H9 (cell line): ENCODE measurements at regions not wholly inside any gene's neighbourhood (a gene's known extent, or its start where the extent isn't known, plus 50 kb on each side); places are given as distances from the start of the nearest gene placed in this dataset.

Source experiments
- DNase-seq: peaks from one replicate; pipeline ENCODE4 v3.0.0-alpha.2; 2017
- H2AFZ ChIP-seq: one replicate; pipeline ENCODE4 v1.6.1; 2013; ENCODE audit warnings: mild to moderate bottlenecking, low read length, control low read depth, moderate library complexity
- H2AK5ac ChIP-seq: 2 replicates; pipeline ENCODE4 v1.6.1; 2013; ENCODE audit warnings: low read length, control low read depth, mixed read lengths; ENCODE audit not compliant: insufficient read length
- H2BK120ac ChIP-seq: one replicate; pipeline ENCODE4 v1.6.1; 2013; ENCODE audit warnings: low read depth, mild to moderate bottlenecking, low read length, control low read depth, inconsistent platforms; ENCODE audit not compliant: poor library complexity, severe bottlenecking
- H2BK12ac ChIP-seq: 2 replicates; pipeline ENCODE4 v1.6.1; 2013; ENCODE audit warnings: low read length, control low read depth, mixed read lengths, low read depth; ENCODE audit not compliant: insufficient read length
- H2BK15ac ChIP-seq: 2 replicates; pipeline ENCODE4 v1.6.1; 2013; ENCODE audit warnings: low read depth, low read length, control low read depth
- H2BK20ac ChIP-seq: one replicate; pipeline ENCODE4 v1.6.1; 2013; ENCODE audit warnings: low read depth, mild to moderate bottlenecking, low read length, control low read depth, inconsistent platforms; ENCODE audit not compliant: poor library complexity, severe bottlenecking
- H2BK5ac ChIP-seq: 2 replicates; pipeline ENCODE4 v1.6.1; 2013; ENCODE audit warnings: low read length, control low read depth, mixed read lengths; ENCODE audit not compliant: insufficient read length
- H3K14ac ChIP-seq: 2 replicates; pipeline ENCODE4 v1.6.1; 2013; ENCODE audit warnings: low read length, control low read depth; ENCODE audit not compliant: insufficient read depth
- H3K18ac ChIP-seq: 2 replicates; pipeline ENCODE4 v1.6.1; 2013; ENCODE audit warnings: low read depth, mild to moderate bottlenecking, mixed read lengths, low read length, control low read depth; ENCODE audit not compliant: insufficient read length
- H3K23ac ChIP-seq: 2 replicates; pipeline ENCODE4 v1.6.1; 2013; ENCODE audit warnings: low read length, control low read depth, mixed read lengths, low read depth; ENCODE audit not compliant: insufficient read length
- H3K23me2 ChIP-seq: 2 replicates; pipeline ENCODE4 v1.6.1; 2013; ENCODE audit warnings: low read depth, mild to moderate bottlenecking, mixed read lengths, low read length, control low read depth; ENCODE audit not compliant: insufficient read length, poor library complexity, severe bottlenecking
- H3K27ac ChIP-seq: 2 replicates; pipeline ENCODE4 v1.5.1; 2013; ENCODE audit warnings: low read length, control low read depth, mixed read lengths, low read depth; ENCODE audit not compliant: insufficient read length
- H3K27me3 ChIP-seq: 2 replicates; pipeline ENCODE4 v1.6.1; 2013; ENCODE audit warnings: low read length, control low read depth, inconsistent platforms; ENCODE audit not compliant: insufficient read depth
- H3K4ac ChIP-seq: 2 replicates; pipeline ENCODE4 v1.6.1; 2013; ENCODE audit warnings: low read depth, mild to moderate bottlenecking, control low read depth, inconsistent platforms, low read length, moderate library complexity
- H3K4me1 ChIP-seq: 2 replicates; pipeline ENCODE4 v1.6.1; 2013; ENCODE audit warnings: low read length, control low read depth, inconsistent platforms; ENCODE audit not compliant: insufficient read depth
- H3K4me2 ChIP-seq: 2 replicates; pipeline ENCODE4 v1.6.1; 2013; ENCODE audit warnings: low read length, control low read depth, mixed read lengths; ENCODE audit not compliant: insufficient read length, insufficient read depth
- H3K56ac ChIP-seq: 2 replicates; pipeline ENCODE4 v1.6.1; 2013; ENCODE audit warnings: low read depth, mild to moderate bottlenecking, mixed read lengths, low read length, control low read depth; ENCODE audit not compliant: insufficient read length
- H3K79me1 ChIP-seq: 2 replicates; pipeline ENCODE4 v1.6.1; 2013; ENCODE audit warnings: low read depth, mild to moderate bottlenecking, moderate library complexity, low read length, control low read depth, inconsistent platforms; ENCODE audit not compliant: insufficient read depth, poor library complexity, severe bottlenecking
- H3K79me2 ChIP-seq: 2 replicates; pipeline ENCODE4 v1.6.1; 2013; ENCODE audit warnings: low read length, control low read depth, inconsistent platforms; ENCODE audit not compliant: insufficient read depth
- H3K9ac ChIP-seq: 2 replicates; pipeline ENCODE4 v1.6.1; 2013; ENCODE audit warnings: low read length, control low read depth, mixed read lengths; ENCODE audit not compliant: insufficient read length; ENCODE audit errors: extremely low read depth
- H3K9me3 ChIP-seq: one replicate; pipeline ENCODE4 v1.6.1; 2013; ENCODE audit warnings: low read depth, low read length, inconsistent platforms; ENCODE audit not compliant: control insufficient read depth
- H3T11ph ChIP-seq: one replicate; pipeline ENCODE4 v1.6.1; 2013; ENCODE audit warnings: mild to moderate bottlenecking, low read length, control low read depth, inconsistent platforms
- H4K20me1 ChIP-seq: one replicate; pipeline ENCODE4 v1.6.1; 2013; ENCODE audit not compliant: control insufficient read depth, insufficient read length, insufficient read depth
- H4K5ac ChIP-seq: 2 replicates; pipeline ENCODE4 v1.6.1; 2013; ENCODE audit warnings: low read depth, mild to moderate bottlenecking, mixed read lengths, low read length, control low read depth; ENCODE audit not compliant: insufficient read length
- H4K8ac ChIP-seq: replicated peaks from 2 replicates; pipeline ENCODE4 v1.6.1; 2013; ENCODE audit warnings: low read length, control low read depth, mixed read lengths, low read depth; ENCODE audit not compliant: insufficient read length
- H4K91ac ChIP-seq: 2 replicates; pipeline ENCODE4 v1.6.1; 2013; ENCODE audit warnings: low read depth, mild to moderate bottlenecking, moderate library complexity, mixed read lengths, low read length, control low read depth; ENCODE audit not compliant: insufficient read length
- H3K27ac Mint-ChIP-seq, 3 experiments: 2 replicates in 2 of 3; 3 replicates in 1 of 3; pipeline ENCODE4 v1.8.0; 2020 to 2021; ENCODE audit warnings: mixed read lengths in 3 of 3, mild to moderate bottlenecking in 1 of 3, moderate library complexity in 1 of 3
- H3K27me3 Mint-ChIP-seq: 2 replicates; pipeline ENCODE4 v1.8.0; 2021; ENCODE audit warnings: low read depth, mild to moderate bottlenecking, moderate library complexity, mixed read lengths
- H3K36me3 Mint-ChIP-seq, 3 experiments: 2 replicates in 2 of 3; 3 replicates in 1 of 3; pipeline ENCODE4 v1.8.0; 2020 to 2021; ENCODE audit warnings: low read depth in 3 of 3, mixed read lengths in 3 of 3; ENCODE audit not compliant: insufficient read depth in 1 of 3
- H3K4me1 Mint-ChIP-seq, 2 experiments: 2 replicates each; pipeline ENCODE4 v1.8.0; 2020; ENCODE audit warnings: mixed read lengths in 2 of 2
- H3K4me3 Mint-ChIP-seq, 2 experiments: 2 replicates in 1 of 2; 3 replicates in 1 of 2; pipeline ENCODE4 v1.8.0; 2020 to 2021; ENCODE audit warnings: mild to moderate bottlenecking in 2 of 2, mixed read lengths in 2 of 2, moderate library complexity in 1 of 2
- H3K9me3 Mint-ChIP-seq, 2 experiments: 2 replicates in 1 of 2; 3 replicates in 1 of 2; pipeline ENCODE4 v1.8.0; 2020; ENCODE audit warnings: mild to moderate bottlenecking in 2 of 2, mixed read lengths in 2 of 2, moderate library complexity in 1 of 2
- WGBS: extraction: QIAGEN DNeasy Blood & Tissue Kit; methylation state at CpG from one replicate; pipeline ENCODE4 v1.1.7; 2013; ENCODE audit warnings: missing lambda C conversion rate, low lambda C conversion rate, mixed read lengths; ENCODE audit not compliant: insufficient read length; ENCODE audit errors: extremely low coverage; 5-methylcytosine and 5-hydroxymethylcytosine counted together
- TF ChIP-seq, protein P1 (sequence below): fragments of 200-600 bp; sonication (generic); conservative IDR thresholded peaks from 3 replicates; pipeline ENCODE4 v1.8.0; 2021; ENCODE audit warnings: antibody characterized with exemption, mild to moderate bottlenecking

DNA sequence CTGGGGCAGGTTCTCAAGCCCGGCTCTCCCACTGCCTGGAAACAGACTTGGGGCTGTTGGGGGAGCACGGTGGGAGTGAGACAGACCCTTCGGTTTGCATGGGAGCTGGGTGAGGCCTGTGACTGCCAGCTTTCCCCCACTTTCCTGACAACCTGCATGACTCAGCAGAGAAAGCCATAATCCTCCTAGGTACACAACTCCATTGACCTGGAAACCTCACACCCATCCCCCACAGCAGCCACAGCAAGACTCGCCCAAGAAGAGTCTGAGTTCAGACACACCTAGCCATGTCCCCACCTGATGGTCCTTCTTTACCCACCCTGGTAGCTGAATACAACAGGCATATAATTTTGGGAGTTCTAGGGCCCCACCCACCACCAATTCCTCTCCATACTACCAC is 57.6 kb upstream of the UBQLN2 start:
- Histone ChIP-seq H3K4me1 (no peaks in the 10 kb centered on the region), H2BK20ac (no peak overlapping the region), H3K27ac (no peak overlapping the region), H2AK5ac (no peak overlapping the region), H3K79me1 (no peaks in the 10 kb centered on the region), H3K23ac (no peak overlapping the region), H3K56ac (no peak overlapping the region), H3K79me2 (no peaks in the 10 kb centered on the region), H4K5ac (no peak overlapping the region), H2BK15ac (no peak overlapping the region), H3T11ph (no peak overlapping the region), H3K9me3 (peaks cover 18% of the 10 kb centered on the region), H2AFZ (no peak overlapping the region), H4K91ac (no peak overlapping the region), H3K9ac (no peak overlapping the region), H3K23me2 (no peaks in the 10 kb centered on the region), H3K14ac (no peak overlapping the region), H4K20me1 (no peaks in the 10 kb centered on the region), H3K27me3 (no peaks in the 10 kb centered on the region), H3K4ac (no peak overlapping the region), H2BK120ac (no peak overlapping the region), H3K4me2 (no peak overlapping the region), H4K8ac (no peak overlapping the region), H3K18ac (no peak overlapping the region), H2BK5ac (no peak overlapping the region), H2BK12ac (no peak overlapping the region)
- Mint-ChIP-seq H3K9me3 (peaks cover 90 to 97% of the 10 kb centered on the region in 2 experiments), H3K27ac (no peak overlapping the region; a peak in 1 of 7 replicates), H3K4me1 (peaks cover 0 to 7% of the 10 kb centered on the region in 2 experiments; a peak in 1 of 4 replicates), H3K27me3 (no peaks in the 10 kb centered on the region), H3K36me3 (peaks cover 3 to 13% (median 8%) of the 10 kb centered on the region in 3 experiments; a peak in 6 of 7 replicates), H3K4me3 (no peak overlapping the region; a peak in 1 of 5 replicates)
- TF ChIP-seq, protein P1, sequence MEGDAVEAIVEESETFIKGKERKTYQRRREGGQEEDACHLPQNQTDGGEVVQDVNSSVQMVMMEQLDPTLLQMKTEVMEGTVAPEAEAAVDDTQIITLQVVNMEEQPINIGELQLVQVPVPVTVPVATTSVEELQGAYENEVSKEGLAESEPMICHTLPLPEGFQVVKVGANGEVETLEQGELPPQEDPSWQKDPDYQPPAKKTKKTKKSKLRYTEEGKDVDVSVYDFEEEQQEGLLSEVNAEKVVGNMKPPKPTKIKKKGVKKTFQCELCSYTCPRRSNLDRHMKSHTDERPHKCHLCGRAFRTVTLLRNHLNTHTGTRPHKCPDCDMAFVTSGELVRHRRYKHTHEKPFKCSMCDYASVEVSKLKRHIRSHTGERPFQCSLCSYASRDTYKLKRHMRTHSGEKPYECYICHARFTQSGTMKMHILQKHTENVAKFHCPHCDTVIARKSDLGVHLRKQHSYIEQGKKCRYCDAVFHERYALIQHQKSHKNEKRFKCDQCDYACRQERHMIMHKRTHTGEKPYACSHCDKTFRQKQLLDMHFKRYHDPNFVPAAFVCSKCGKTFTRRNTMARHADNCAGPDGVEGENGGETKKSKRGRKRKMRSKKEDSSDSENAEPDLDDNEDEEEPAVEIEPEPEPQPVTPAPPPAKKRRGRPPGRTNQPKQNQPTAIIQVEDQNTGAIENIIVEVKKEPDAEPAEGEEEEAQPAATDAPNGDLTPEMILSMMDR, result no peak
- DNase-seq, result peak; percentile 16
- no CpG with 5 or more reads among the region's 4 CpGs for WGBS
